HG03565 (cell line): ENCODE measurements at regions not wholly inside any gene's neighbourhood (a gene's known extent, or its start where the extent isn't known, plus 50 kb on each side); places are given as distances from the start of the nearest gene placed in this dataset.

Experiments
- ATAC-seq: cut with Tn5 transposase; IDR thresholded peaks from one replicate; pipeline ENCODE4 v1.9.1; 2021; ENCODE audit warnings: mild to moderate bottlenecking, moderate library complexity; ENCODE audit not compliant: unreplicated experiment

GRCh38 chr11:43574949-43575912 is 105.3 kb upstream of the HSD17B12 start:
- ATAC-seq = no peak

- ATAC-seq = no peak
Measured at GRCh38 chr11:43575913-43576310, 104.6 kb upstream of the HSD17B12 start.

DNA sequence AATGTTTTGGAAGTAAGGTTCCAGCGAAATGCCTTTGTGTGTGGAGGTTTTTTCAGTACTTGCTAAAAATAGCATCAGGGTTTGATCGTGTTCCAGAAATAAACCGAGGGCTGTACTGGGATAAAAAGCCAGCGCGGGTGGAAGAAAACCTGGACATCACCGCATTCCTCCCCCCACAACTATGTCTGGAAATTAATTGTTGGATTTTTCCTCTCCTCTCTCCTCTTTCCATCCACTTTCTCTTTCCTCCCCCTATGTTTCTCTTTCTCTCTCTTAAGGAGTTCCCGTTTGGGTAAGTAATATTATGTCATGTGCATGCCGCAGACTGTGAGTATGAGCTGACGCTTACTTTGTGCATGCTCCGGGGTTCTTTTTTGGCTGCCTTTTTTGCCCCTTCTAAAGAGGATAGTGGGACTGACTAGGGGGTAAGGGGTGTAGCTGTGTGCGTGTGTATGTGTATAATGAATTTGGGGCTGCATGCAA is 104.2 kb upstream of the HSD17B12 start:
- no peak for ATAC-seq

GRCh38 chr11:43576803-43577521 is 103.6 kb upstream of the HSD17B12 start:
- no peak for ATAC-seq

- ATAC-seq = no peak
Measured at GRCh38 chr11:43577566-43578264, 102.8 kb upstream of the HSD17B12 start.

- no peak for ATAC-seq
Measured at GRCh38 chr11:43578346-43579170, 102.0 kb upstream of the HSD17B12 start.

- ATAC-seq = no peak
Measured at GRCh38 chr11:43579171-43579918, 101.2 kb upstream of the HSD17B12 start.

DNA sequence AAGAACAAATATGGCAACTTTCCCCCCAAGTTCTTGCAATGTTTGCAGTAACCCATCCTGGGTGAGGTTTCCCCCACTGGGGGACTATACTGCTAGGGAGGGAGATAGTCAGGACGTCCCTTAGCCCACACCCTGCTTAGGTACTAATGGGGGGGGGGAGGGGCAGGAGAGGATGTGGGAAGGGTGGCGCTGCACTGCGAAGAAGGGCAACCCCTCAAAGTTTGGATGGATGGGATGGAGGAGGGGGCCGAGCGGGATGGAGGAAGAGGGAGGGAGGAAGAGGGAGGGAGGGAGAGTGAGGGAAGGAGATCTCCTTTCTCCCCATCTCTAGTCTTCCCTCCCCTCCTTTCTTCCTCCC is 100.6 kb upstream of the HSD17B12 start:
- no peak for ATAC-seq

DNA sequence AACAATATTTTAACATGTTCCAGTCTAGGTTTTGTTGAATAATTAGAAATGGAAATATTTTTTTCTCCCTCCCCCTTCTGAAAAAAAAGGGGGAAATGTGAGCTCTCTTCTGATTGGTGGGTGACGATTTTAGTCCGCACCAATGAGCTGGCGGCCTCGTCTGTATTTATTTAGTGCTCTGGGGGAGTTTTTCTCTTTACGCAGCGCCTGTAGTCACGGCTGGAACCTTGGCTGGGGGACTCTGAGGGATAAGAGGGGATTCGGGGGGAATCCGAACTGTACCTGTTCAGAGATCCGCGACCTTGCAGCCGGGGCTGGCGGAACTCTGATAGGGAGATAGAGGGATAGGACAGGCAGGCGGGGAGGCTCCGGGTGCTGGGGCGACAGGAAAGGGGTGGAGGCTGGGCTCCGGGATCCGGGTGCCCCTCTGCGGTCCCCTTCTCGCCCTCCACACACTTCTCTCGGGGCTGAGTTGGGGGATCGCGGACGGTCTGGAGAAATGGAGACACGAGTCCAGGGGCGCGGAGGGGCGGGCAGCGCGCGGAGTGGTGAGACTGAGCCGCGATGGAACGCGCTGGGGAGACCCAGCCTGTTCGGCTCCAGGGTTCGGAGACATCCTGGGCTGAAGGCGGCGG is 99.7 kb upstream of the HSD17B12 start:
- no peak for ATAC-seq

DNA sequence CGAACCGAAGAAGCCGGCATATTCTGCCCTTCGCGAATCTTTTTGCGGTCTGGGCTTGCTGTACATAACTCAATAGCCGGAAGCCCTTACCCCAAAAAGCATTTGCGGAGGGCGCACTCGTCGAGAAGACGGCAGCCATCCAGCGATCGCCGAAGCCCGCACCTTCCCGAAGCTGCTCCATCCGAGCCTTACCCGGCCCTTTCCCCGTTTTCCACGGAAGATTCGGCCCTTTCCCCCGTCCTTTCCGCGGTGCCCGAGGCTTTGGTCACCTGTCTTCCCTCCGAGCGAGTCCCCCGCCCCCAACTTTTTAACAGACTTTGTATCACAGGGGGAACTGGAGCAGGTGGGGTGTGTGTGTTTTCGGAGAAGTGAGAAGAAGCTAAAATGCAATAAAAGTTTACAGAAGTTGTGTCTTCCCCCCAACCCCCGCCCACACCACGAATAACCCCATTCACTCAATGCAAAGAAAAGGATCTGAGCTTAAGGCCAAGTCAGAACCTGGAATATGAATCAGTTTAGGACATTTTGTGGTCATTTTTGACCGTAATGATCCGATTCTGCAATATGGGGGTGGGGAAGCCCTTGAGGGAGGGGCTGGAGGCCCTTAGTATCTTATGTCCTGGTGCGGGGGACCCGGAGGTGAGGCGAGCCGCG is 99.0 kb upstream of the HSD17B12 start:
- no peak for ATAC-seq

DNA sequence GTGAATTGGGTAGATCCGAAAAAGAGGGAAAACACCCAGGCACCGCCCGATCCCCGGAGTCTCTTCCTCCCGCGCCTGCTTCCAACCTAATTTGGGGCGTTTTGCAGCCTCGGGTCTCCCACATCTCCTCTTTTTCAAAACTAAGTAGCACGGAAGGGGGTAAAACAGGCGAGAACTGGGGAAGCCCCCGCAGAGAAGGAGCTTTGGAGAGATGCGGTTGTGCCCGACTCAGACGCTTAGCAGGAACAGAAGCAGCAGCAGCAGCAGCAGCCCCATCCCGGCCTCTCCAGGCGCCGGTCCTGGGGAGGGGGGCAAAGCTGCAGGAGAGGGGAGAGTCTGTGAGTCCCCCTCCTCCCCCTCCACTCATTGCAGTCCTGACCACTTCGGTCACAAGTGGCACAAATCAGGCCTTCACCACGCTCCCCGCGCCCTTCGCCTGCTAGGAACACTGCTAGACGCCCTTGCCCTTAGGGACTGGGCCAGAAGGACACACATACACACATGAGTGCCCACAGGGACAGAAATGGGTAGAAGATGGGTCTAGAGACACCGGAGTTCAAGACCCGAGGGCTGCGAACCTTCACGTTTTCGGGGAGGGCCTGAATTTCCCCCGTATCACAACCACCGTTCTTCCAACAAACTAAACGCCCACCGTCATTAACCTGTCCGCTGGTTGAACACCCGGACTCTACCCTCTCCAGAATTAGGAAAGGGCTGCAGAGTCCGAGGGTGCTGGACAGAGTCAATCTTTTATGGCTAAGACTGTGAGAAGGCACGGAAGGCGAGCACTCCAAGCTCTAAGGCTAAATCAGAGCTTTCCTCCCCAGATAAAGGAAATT is 98.3 kb upstream of the HSD17B12 start:
- ATAC-seq = no peak

GRCh38 chr11:43582863-43583462 is 97.6 kb upstream of the HSD17B12 start:
- ATAC-seq = no peak

DNA sequence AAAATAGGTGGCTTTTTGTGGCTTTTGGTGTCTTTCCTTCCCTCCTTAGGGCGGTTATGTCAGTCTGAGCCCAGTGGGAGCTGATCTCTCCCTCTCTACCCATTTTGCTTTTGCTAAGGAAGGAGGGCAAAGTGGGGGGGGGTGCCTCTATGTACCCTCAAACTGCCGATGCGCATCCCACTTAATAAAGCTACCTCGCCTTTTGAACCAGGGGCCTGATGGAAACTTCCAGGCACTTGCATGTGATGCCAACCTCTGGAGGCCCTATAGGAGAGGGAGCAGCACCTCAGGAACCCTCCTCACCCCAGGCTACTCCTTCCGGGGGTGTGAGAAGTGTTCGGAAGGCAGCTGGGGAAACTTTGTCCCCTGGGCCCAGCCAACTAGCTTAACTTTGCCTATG is 97.0 kb upstream of the HSD17B12 start:
- no peak for ATAC-seq

- ATAC-seq = no peak
Measured at GRCh38 chr11:43585877-43586608, 94.5 kb upstream of the HSD17B12 start.

GRCh38 chr11:43589601-43590250 is 90.8 kb upstream of the HSD17B12 start:
- ATAC-seq = no peak

- no peak for ATAC-seq
Measured at GRCh38 chr11:43601511-43601910, 79.0 kb upstream of the HSD17B12 start.
